Embryonic facial prominence (tissue), 1 donor: ENCODE measurements at regions not wholly inside any gene's neighbourhood (a gene's known extent, or its start where the extent isn't known, plus 50 kb on each side); places are given as distances from the start of the nearest gene placed in this dataset.

Experiments
- DNase-seq: peaks from one replicate; pipeline ENCODE4 v3.0.0-alpha.2; 2016; ENCODE audit errors: extremely low spot score

- no peak for DNase-seq
Observed at GRCh38 chr11:119856681-119857485, 127.9 kb upstream of the NECTIN1 start.

DNA sequence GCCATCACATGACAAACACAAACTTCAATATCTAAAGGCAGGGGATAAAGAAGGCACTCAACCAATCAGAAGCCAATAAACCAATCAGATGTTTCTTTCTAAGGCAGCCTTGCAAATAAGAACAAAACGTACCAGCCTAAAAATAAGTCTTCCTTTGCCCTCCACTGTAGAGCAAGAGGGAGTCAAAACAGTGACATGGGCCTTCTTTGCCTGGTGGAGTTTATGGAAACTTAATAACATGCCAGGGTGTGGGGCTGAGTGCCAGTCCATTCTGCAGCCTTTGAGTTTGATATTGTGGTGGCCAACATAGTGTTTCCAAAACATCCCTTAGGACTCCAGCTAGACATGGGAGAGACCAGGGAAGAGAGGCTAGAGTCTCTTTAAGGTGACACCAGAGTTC is 126.1 kb upstream of the NECTIN1 start:
- DNase-seq = no peak

DNA sequence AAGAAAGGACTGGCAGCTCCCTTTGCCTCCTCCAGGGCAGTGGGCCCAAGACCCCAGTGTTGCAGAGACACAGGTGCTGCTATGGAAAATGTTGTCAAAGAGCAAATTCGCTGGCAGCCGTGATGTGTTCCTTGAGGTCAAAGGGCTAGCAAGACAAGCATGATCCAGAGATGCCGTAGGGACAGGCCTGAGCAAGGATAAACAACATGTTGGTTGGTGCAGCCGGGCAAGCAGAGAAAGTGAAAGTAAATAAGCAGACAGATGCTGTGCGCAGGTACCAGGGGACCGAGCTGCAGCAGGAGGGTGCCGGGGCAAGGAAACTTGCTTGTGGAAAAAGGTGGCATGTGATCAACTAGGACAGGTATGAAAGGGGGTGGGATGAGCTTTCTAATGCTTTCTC is 125.5 kb upstream of the NECTIN1 start:
- no peak for DNase-seq

- no peak for DNase-seq
Observed at GRCh38 chr11:119853581-119854360, 124.8 kb upstream of the NECTIN1 start.

DNA sequence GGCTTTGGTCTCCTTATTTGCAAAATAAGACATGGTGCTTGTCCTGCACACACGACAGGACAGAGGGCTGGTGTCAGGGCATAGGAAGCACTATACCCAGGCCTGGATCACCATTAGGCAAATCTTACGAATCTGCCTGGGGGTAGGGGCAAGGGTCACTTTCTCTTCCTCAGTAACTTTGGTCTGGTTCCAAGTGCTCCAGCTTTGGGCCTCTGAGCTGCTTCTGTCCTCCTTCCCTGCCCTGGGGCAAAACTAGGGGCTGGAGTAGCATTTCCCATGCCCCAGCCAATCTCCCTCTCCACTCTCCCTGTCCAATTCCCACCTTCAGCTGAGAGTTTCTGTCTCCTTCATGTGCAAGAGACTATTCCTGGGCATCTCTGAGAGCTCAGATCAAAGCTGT is 123.7 kb upstream of the NECTIN1 start:
- no peak for DNase-seq

DNA sequence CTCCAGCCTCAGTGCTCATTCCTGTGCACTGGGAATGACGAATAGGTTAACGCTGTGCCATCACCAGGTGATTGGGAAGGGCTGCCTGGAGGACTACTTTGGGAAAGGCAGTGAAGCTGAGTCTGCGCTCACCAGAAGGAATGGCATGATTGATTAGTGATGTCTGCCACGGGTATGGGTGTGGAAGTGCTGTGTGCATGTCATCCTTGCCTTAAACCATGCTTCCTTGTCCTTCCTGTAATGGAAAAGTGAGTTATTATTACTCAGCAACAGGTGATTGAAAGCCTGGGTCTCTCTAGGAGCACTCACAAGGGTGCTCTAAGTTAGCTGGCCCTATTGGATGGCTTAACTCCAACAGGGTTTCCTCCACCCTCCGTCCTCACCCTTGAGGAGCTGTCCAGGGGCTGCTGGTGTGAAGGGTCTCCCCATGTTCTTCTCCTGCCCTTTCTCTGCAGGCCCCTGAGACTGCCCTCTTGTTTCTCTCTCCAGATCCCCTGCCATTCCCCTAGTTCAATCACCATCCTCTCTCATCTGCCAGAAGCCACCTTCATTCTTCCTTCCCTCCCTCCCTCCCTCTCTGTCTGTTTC is 121.9 kb upstream of the NECTIN1 start:
- no peak for DNase-seq

GRCh38 chr11:119849872-119850271 is 120.9 kb upstream of the NECTIN1 start:
- no peak for DNase-seq

DNA sequence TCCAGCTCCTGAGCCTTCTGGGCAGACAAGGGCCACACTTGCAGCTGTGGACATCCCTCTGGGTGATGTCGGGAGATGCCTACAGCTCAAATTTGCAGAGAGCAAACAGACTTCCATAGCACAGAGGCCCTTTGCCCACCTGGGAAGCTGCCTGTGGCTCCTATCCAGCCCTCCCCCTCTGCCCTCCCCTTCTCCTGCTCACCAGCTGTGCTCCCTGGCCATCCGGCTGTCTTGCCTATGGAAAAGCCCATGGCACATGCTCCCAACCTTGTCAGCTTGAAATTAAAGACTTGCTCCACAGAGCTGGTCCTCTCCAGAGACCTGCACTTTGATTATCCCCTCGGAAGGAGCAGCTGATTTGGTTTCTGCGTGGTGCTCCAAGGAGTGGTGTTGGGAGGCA is 118.9 kb upstream of the NECTIN1 start:
- DNase-seq = no peak

GRCh38 chr11:119846374-119846773 is 117.4 kb upstream of the NECTIN1 start:
- no peak for DNase-seq

GRCh38 chr11:119845756-119846155 is 116.8 kb upstream of the NECTIN1 start:
- DNase-seq = no peak

- no peak for DNase-seq
Observed at GRCh38 chr11:119845305-119845704, 116.3 kb upstream of the NECTIN1 start.

GRCh38 chr11:119844808-119845207 is 115.8 kb upstream of the NECTIN1 start:
- no peak for DNase-seq

DNA sequence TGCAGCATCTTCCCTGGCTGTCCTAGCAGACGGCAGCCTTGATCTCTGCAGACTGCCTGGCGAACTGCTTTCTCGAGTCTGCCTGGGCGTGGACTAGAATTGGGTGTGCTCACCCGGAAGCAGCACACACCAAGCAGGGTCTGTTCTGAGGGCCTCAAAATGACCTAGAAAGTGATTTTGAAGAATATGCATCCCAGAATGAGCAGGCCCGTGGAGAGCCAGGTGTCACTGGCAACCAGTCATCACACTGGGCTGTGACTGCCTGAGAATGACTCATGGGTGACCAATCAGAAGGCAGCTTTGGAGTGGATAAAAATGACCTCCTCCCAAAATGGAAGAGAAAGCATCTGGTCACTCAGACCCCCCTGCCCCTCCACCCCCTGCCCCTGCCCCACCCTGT is 114.9 kb upstream of the NECTIN1 start:
- DNase-seq = no peak

GRCh38 chr11:119842731-119843130 is 113.7 kb upstream of the NECTIN1 start:
- no peak for DNase-seq

- no peak for DNase-seq
Observed at GRCh38 chr11:119839476-119840133, 110.6 kb upstream of the NECTIN1 start.

- DNase-seq = no peak
Observed at GRCh38 chr11:119835753-119836152, 106.8 kb upstream of the NECTIN1 start.

GRCh38 chr11:119832202-119832935 is 103.4 kb upstream of the NECTIN1 start:
- DNase-seq = peak; percentile 35

DNA sequence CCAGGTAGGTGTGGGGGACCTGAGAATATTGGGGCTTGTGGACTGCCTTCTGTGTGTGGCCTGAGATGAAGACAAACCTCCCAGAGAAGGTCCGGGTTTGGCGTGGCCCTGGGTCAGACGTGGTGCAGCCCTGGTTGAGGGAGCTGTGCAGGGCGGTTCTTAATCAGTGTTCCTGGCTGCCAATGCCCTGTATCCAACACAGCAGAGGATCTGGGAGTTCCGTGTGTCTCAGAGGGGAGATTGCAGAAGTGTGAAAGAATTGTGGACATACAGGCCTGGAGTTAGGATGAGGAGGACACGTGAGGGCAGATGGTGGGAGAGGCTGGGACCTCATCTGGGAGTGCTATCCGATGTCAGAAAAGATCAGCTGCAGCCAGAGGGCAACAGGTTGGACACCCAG is 102.0 kb upstream of the NECTIN1 start:
- DNase-seq = no peak

GRCh38 chr11:119830400-119830799 is 101.4 kb upstream of the NECTIN1 start:
- no peak for DNase-seq

GRCh38 chr11:119829402-119829801 is 100.4 kb upstream of the NECTIN1 start:
- DNase-seq = no peak

GRCh38 chr11:119828819-119829218 is 99.8 kb upstream of the NECTIN1 start:
- no peak for DNase-seq

DNA sequence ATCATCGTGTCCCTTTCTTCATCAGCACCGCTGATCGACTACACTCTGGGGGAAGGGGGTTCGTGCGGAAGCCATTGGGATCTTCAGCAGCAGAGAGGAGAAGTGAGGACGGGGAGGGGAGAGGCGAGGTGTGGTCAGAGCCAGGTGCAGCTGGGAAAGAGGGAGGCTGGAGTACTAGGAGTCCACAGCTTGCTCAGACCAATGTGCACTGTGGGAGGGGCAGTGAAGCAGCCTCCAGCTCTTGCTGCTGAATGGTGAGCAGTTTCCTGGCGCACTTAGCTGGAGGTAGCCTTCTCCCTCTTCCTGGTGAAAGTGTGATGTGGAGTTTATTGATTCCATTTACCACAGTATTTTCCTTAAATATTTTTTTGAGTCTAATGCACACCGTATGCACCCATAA is 99.0 kb upstream of the NECTIN1 start:
- no peak for DNase-seq
